OCI-LY7 (cell line): ENCODE measurements at regions not wholly inside any gene's neighbourhood (a gene's known extent, or its start where the extent isn't known, plus 50 kb on each side); places are given as distances from the start of the nearest gene placed in this dataset.

ENCODE experiments used
- CTCF ChIP-seq: fragments of 200-600 bp; sonication (generic); conservative IDR thresholded peaks from 2 replicates; pipeline ENCODE4 v1.5.1; 2014; ENCODE audit warnings: mild to moderate bottlenecking, antibody characterized with exemption, low read length, moderate library complexity, mixed read lengths
- EZH2phosphoT487 ChIP-seq: fragments of 200-600 bp; sonication (generic); IDR thresholded peaks from 2 replicates; pipeline ENCODE4 v1.6.1; 2018; ENCODE audit warnings: low read depth, borderline replicate concordance, mild to moderate bottlenecking, mixed run types, antibody characterized with exemption, low read length, moderate library complexity, mixed read lengths

GRCh38 chr4:178693816-178694215, 1251.6 kb upstream of the AGA start:
- no peak for TF ChIP-seq CTCF
- no peak for TF ChIP-seq EZH2phosphoT487
